HG03159 (cell line): ENCODE measurements at regions not wholly inside any gene's neighbourhood (a gene's known extent, or its start where the extent isn't known, plus 50 kb on each side); places are given as distances from the start of the nearest gene placed in this dataset.
"Not testable (repeated sequence)": the region's sequence is repeated elsewhere in the genome, so short reads cannot be mapped to it uniquely, and the experiment has no call there.

Experiments used
- ATAC-seq: cut with Tn5 transposase; IDR thresholded peaks from one replicate; pipeline ENCODE4 v1.9.1; 2021; ENCODE audit warnings: mild to moderate bottlenecking, moderate library complexity; ENCODE audit not compliant: unreplicated experiment

DNA sequence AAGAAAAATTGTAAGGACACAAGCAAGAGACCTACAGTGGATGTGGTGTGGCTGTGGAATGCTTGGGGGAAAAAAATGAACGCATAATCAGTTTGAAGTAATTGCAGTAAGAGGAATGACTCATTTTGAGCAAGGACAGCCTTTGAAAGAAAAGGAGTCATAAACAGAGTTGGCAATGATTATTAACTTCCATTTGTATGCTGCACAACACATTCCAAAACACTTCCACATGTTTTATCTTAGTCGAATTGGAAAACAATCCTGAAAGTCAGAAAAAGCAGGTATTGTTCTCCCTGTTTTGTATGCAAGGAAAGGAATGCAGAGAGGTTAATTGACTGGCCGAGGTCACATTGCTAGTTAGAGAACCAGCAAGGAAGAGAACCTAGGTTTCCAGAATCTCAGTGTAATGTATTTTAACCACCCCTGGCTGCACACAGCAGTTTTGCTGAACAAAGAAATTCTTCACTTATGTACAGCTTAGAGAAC lies 630.0 kb upstream of the MIR17HG start:
- no peak for ATAC-seq

DNA sequence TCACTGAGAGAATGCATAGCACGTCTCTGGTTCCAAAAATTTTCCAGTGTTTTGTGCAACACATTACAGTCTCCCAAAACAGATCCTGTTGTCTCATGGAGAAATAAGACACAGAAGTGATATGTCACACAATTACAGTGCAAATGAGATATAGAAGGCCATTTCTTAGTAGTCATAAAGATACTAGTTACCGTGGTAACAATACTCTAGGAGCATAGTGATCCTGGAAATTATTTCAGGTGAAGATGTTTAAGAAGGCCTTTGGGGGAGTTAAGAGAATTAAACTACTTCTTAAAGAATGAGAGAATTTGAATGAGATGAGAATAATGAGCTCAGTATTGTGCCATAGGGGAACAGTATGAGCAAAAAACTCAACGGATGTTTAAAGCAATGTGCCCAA lies 628.0 kb upstream of the MIR17HG start:
- no peak for ATAC-seq

DNA sequence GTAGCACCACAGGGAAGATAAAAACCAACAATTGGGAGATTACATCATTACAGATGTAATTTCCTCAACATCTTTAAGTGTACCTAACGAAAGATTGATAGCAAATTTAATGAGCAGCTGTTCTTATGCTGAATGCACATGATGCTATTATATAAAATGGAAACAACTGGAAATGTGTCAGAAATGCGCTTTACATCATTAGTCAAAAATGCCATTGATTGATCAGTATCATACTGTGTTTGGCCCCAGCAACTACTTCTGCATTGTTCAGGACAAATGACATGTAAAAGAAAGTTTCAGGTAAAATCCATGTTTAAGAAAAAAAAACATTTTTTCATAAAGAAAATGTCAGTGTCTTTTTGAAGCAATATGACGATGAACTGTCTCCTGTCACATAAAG lies 625.5 kb upstream of the MIR17HG start:
- ATAC-seq = no peak

DNA sequence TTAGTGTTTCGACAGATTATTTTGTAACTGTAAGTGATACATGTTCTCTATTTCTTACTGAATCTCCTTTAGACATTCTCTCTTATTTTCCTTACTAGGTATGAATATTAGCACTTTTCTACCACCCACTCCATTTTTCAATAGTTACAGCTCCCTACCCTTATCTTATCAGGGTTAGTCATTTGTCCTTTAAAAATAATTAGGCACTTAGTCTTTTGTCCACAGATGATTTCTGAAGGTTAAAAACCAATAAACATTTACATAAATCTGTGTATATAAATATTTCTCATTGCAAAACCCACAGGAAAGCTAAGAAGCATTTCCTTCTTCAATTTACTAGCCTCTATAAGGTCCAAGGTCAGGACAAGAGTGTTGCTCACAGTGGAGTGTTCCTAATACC lies 624.1 kb upstream of the MIR17HG start:
- no peak for ATAC-seq

DNA sequence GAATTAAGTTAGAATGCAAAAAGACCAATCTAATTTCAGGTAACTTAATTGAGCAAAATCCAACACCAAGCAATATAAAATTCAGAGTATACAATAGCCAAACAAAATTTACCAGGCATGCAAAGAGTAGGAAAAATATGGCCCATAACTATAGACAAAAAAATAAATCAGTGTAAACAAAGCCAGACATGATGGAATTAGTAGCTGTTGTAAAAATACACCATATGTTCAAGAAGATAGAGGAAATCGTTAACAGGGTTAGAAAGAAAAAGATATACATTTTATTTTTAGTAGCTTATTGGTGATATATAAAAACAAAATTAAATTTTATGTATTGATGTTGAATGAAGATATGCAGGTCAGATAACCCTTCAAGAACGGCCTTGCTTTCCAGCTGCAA lies 621.1 kb upstream of the MIR17HG start:
- no peak for ATAC-seq

DNA sequence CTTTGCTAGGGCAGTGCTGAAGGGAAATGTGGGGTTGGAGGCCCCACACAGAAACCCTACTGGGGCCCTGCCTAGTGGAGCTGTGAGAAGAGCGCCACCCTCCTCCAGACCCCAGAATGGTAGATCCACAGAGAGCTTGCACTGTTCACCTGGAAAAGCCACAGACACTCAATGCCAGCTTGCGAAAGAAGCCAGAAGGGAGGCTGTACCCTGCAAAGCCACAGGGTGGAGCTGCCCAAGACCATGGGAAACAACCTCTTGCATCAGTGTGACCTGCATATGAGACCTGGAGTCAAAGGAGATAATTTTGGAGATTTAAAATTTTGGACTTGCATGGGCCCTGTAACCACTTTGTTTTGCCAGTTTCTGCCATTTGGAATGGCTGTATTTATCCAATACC lies 615.4 kb upstream of the MIR17HG start:
- no peak for ATAC-seq

DNA sequence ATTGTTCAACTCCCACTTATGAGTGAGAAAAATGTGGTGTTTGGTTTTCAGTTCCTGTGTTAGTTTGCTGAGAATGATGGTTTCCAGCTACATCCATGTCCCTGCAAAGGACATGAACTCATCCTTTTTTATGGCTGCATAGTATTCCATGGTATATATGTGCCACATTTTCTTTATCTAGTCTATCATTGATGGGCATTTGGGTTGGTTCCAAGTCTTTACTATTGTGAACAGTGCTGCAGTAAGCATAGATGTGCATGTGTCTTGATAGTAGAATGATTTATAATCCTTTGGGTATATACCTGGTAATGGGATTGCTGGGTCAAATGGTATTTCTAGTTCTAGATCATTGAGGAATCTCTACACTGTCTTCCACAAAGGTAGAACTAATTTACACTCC lies 613.0 kb upstream of the MIR17HG start:
- not testable (repeated sequence) for ATAC-seq

DNA sequence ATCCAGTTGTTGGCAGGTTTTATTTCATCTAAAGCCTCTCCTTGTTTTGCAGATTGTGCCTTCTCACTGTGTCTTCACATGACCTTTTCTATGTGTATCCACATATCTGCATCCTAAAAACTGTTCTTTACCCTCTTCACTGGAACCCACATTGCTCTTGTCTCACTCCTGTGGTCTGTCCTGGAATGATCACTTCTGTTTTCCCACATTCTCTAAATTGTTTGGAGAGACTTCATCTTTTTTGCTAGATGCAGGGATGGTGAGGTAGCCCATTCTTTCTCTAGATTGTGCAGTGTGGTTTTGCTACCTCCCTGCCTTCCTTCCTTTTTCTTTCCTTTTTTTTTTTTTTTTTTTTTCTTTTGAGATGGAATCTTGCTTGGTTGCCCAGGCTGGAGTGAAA lies 608.6 kb upstream of the MIR17HG start:
- ATAC-seq = no peak

DNA sequence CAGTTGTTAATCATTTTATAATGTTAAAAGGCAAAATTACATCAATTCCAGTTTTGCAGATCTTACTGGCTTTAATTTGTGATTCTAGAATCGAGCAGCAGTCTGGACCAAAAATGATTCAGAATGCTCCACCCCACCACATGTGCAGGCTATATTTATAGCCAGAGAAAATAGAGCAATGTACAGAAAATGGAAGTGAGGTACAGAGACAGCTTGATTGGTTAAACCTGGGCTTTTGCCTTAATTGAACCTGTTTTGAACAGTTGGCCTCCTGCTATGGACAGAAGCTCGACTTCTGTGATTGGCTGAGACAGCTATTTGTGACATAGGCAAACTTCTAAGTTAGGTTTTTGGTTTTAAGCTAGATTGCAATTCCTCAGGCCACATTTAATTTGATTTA lies 607.4 kb upstream of the MIR17HG start:
- ATAC-seq = no peak

DNA sequence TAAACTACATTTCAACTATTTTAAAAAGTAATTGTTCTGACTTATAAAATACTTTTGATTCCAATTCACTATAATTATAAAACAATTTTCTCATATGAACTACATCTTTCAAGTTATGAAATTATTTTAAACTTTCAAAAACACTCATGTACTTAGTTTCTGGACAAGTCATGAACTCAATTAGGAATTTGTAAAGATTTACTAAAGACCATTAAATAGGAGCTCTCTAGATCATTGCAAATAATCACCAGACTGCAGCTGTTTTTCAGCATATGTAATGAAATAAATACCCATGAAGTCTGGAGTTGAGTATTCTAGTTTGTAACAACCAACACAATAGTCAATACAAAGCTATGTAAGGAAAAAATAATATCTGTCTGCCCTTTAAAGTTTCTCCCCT lies 605.1 kb upstream of the MIR17HG start:
- ATAC-seq = no peak

DNA sequence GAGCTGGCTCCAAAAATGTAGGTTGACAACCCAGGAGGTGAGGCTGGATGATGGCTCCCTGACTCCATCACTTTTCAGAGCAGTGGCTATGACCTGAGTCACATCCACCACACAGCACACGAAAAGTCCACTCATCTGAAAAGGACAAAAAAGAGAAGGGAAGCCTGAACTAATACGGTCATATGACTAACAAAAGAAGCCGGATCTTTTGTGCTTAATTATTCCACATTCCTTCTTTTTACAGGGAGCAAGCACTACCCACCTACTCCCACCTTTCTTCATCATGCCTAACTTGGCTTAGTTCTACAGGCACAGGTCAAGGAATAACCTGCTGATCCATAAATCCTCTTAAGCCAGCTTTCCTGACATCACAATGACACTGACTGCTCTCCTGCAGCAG lies 601.3 kb upstream of the MIR17HG start:
- ATAC-seq = no peak

DNA sequence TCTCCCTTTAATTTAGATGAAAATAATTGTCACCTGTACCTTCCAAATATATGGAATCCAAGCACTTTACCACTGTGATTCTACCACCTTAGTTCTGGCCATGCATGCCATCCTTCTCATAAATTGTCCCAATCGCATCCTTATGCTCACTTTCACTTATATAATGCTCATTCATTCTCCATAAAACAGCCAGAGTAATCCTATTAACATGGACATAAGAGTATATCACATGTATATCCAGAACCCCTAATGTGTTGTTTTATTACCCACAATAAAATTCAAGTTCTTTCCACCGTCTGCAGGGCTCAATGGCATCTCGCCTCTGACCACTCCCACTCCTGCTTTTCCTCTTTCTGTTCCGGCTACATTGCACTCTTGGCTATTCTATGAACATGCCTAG lies 597.5 kb upstream of the MIR17HG start:
- ATAC-seq = no peak

DNA sequence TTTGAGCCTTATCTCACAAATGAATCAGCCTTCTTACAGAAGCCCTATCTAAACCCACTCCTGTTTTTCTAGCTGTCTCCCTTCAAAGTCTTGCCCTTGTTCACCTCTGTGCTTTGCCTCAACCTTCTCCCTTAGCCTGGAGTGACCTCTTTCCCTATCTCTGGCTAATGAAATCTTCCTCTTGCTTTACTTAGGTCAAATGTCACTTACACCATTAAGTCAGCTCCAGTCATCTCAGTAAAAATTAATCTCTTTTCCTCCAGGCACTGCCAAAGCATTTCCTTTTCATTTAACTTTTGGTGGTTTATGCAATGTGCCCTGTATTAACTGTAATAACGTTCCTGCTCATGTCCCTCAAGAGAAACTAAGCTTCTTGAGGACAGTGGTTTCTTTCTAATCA lies 596.5 kb upstream of the MIR17HG start:
- no peak for ATAC-seq

DNA sequence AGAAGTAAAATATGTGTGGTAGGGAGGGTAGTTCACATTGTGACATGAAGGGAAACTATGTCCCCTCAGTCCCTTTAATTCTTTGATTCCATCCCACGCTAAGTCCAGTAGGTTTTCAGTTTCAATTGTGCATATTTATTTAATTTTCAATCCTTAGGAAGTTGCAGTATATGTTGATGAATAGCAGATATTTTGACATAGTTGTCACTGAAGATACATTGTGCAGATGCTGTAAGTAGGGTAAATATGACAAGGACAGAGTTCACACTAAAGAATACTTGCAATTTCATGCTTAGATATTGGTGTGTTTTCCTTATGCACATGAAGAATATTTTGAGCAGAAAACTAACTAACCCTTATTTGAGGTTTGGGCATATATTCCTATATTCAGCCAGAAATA lies 595.4 kb upstream of the MIR17HG start:
- no peak for ATAC-seq

DNA sequence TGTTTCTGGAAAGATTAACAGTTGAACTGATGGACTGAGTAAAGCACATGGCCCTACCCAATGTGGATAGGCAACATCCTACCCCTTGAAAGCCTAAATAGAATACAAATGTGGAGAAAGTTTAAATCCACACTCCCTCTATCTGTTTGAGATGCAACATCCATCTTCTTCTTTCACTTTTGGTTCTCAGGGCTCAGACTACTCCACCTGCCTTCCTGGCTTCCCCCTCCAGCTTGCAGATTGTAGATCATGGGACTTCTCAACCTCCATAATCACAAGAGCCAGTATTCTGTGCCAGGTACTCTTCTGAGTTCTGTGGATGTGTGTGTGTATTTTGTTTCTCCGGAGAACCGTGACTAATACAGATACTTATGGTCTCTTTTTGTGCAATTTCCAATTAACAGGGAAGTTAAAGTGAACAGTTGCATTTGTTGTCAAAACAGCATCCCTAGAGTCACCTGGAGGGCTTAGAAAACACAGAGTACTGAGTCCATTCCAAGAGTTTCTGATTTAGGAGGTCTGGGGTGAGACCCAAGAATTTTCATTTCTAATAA lies 590.3 kb upstream of the MIR17HG start:
- no peak for ATAC-seq

DNA sequence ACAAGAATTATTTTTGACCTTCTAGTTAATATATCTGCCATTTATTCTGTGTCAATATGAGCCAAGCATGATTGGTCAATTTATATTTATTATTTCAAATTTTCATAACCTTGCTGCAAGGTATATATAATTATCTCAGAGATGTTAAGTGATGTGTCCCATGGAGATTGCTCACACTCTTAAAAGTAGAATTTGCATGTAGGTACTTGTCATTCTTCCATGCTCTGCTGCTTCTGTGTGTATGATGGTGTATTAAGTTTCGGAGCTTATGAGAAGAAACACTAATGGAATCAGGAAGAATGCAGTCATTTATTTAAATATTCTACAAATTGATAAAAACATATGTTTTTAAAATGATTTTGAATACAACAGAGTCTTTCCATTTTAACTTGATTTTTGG lies 586.8 kb upstream of the MIR17HG start:
- no peak for ATAC-seq

DNA sequence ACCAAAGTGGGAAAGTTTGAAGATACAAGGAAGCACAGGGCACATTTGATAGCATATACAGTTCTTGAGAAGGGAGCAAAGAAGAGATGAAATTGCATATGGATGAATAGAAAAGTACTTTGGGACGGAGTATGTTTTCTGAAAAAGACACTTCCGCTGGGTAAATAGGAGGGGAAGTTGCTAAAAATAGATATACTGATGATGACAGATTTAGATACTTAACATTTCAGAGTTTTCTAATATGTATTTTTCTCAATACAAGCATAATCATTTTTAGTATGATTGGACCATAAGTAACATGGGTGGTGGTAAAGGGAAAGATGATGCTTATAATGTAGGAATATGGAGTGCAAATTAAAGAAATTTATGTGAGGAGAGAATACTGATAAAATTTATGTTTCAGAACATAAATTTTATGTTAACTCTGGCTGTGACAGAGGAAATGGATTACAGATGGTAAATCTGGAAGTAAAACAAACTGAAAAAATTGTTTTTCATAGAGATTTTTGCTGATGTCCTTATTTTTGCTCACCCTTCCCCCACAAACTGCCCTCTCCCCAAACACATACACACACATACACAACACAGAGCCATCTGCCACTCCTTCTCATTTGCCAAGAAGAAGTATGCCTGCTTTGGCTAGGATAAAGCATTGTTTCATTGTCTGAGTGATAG lies 583.9 kb upstream of the MIR17HG start:
- no peak for ATAC-seq

DNA sequence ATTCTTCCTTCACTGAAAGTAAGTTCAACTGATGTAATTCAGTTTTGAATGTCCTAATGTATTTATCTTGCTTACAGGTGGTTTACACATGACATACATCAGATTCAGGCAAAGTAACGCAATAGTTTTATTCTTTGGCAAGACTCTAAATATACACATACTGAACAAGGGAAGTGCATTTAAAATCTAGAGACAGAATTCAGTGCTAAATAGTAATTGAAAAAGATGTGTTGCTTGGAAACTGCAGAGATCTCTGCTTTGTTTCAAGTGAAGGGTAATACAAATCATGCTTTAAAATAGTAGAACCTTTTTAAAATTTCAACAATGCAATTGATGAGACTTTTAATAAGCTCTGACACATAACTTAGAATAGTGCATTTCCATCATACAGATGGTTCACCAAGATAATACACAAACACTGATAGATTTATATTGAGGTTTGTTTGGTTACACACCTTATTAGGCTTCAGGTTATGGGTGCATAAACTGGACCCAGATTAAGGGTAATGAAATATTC lies 581.0 kb upstream of the MIR17HG start:
- no peak for ATAC-seq

DNA sequence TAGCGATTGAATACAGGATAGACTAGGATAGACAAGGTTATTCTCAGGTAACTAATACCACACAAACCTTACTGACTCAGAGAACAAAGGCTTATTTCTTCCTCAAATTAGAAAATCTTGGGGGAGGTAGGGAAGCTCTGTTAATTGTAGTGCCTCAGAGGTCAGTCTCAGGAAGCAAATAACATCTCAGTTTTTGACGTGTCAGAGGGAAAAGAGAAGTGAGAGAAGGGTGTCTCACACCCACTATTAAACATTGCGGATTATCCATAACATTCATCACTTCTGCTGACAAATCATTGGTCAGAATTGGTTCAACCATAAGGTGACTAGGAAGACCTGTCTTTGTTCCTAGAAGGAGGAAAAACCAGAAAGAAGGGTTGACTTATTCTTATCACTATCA lies 579.4 kb upstream of the MIR17HG start:
- no peak for ATAC-seq

DNA sequence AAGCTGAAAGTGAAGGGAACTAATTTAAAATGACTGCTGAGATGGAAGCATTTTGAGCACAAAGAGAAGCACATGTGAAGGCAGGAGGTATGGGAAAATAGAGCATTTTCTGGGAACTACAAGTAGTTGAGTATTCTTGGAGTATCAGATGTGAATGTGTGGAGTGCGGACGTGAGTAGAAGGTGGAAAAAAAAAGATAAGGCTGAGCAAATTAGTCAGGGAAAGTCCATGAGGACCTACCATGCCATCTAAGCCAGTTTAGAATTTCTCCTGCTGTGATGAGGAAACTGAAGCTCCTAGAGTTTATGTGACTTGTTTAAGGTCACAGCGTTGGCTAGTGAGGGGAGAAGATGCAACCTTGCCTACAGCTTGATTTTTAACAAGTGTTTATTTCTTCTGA lies 578.1 kb upstream of the MIR17HG start:
- ATAC-seq = no peak

DNA sequence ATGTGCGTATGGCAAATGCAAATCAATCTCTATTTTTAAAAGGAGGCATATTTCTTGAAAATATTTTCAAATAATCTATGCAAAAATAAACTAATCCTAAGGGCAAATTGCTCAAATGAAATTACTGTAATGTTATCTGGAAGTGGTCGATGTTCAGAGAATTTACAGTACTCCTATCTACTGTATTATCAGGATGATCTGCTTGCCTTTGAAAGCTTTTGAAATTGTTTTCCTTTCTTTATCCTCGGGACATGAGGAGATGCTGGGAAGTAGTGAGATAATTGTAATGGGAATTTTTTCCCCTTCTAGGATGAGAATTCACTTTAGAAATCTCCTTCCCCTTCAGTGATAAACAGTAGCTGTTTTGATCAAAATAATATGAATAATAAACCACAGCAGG lies 577.2 kb upstream of the MIR17HG start:
- no peak for ATAC-seq

DNA sequence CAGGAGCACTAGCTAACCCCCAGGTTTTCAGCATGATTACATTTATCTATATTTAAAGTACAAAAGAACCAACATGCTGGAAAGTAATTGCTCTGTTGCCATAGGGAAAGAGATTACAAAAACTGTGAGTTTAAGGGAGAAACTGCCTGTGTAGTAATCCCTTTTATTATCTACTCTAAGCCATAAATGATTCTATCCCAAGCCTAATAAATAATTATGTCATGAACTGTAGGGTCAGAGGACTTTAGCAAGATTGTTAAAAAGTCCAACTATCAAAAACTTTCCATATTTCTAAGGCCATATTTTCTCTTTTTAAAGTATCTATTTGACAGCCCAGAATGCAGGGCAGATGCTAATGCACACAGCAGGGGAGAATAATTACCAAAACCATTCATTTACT lies 573.8 kb upstream of the MIR17HG start:
- ATAC-seq = no peak
